Activated naive CD8-positive, alpha-beta T cell treated with anti-CD3 and anti-CD28 coated beads for 36 hours (primary cell): ENCODE measurements at regions not wholly inside any gene's neighbourhood (a gene's known extent, or its start where the extent isn't known, plus 50 kb on each side); places are given as distances from the start of the nearest gene placed in this dataset.
"Not testable (repeated sequence)": the region's sequence is repeated elsewhere in the genome, so short reads cannot be mapped to it uniquely, and the experiment has no call there.

Experiments
- DNase-seq: peaks from one replicate; pipeline ENCODE4 v3.0.0; 2021
- H3K27ac Mint-ChIP-seq: one replicate; pipeline ENCODE4 v1.8.0; 2022; ENCODE audit warnings: mild to moderate bottlenecking, moderate library complexity, mixed read lengths
- H3K27me3 Mint-ChIP-seq: one replicate; pipeline ENCODE4 v1.8.0; 2022; ENCODE audit warnings: mild to moderate bottlenecking, mixed read lengths
- H3K36me3 Mint-ChIP-seq: one replicate; pipeline ENCODE4 v1.8.0; 2021; ENCODE audit warnings: mild to moderate bottlenecking, mixed read lengths
- H3K4me1 Mint-ChIP-seq: one replicate; pipeline ENCODE4 v1.8.0; 2021; ENCODE audit warnings: mixed read lengths
- H3K4me3 Mint-ChIP-seq: one replicate; pipeline ENCODE4 v1.8.0; 2022; ENCODE audit warnings: mild to moderate bottlenecking, moderate library complexity, mixed read lengths
- H3K9me3 Mint-ChIP-seq: one replicate; pipeline ENCODE4 v1.8.0; 2022; ENCODE audit warnings: mixed read lengths

- not testable (repeated sequence) for H3K9me3 Mint-ChIP-seq, H3K27ac Mint-ChIP-seq, H3K27me3 Mint-ChIP-seq, H3K4me3 Mint-ChIP-seq, H3K36me3 Mint-ChIP-seq, H3K4me1 Mint-ChIP-seq
- peak; percentile 62 for DNase-seq
Measured at GRCh38 chr15:30470601-30471365, 56.7 kb upstream of the GOLGA8R start.

- DNase-seq, H3K9me3 Mint-ChIP-seq, H3K36me3 Mint-ChIP-seq, H3K4me3 Mint-ChIP-seq, H3K27me3 Mint-ChIP-seq, H3K27ac Mint-ChIP-seq, H3K4me1 Mint-ChIP-seq: not testable (repeated sequence)
Measured at GRCh38 chr15:30471366-30471749, 57.3 kb upstream of the GOLGA8R start.

- not testable (repeated sequence) for H3K4me1 Mint-ChIP-seq, H3K9me3 Mint-ChIP-seq, H3K27me3 Mint-ChIP-seq, DNase-seq, H3K36me3 Mint-ChIP-seq, H3K4me3 Mint-ChIP-seq, H3K27ac Mint-ChIP-seq
Measured at GRCh38 chr15:30471817-30472551, 57.9 kb upstream of the GOLGA8R start.

GRCh38 chr15:30484887-30485286, 67.0 kb upstream of the GOLGA8Q start:
- H3K27ac Mint-ChIP-seq, DNase-seq, H3K4me3 Mint-ChIP-seq, H3K4me1 Mint-ChIP-seq, H3K27me3 Mint-ChIP-seq, H3K9me3 Mint-ChIP-seq: not testable (repeated sequence)
- H3K36me3 Mint-ChIP-seq, result peaks cover 12% of the 10 kb centered on the region

- not testable (repeated sequence) for H3K9me3 Mint-ChIP-seq, H3K27me3 Mint-ChIP-seq, H3K4me1 Mint-ChIP-seq, H3K27ac Mint-ChIP-seq, DNase-seq, H3K4me3 Mint-ChIP-seq
- H3K36me3 Mint-ChIP-seq, result peaks cover 11% of the 10 kb centered on the region
Measured at GRCh38 chr15:30489237-30489636, 62.6 kb upstream of the GOLGA8Q start.

GRCh38 chr15:30490334-30490733, 61.5 kb upstream of the GOLGA8Q start:
- H3K27me3 Mint-ChIP-seq, DNase-seq, H3K27ac Mint-ChIP-seq, H3K4me3 Mint-ChIP-seq, H3K36me3 Mint-ChIP-seq, H3K9me3 Mint-ChIP-seq, H3K4me1 Mint-ChIP-seq: not testable (repeated sequence)

- not testable (repeated sequence) for DNase-seq, H3K27me3 Mint-ChIP-seq
Measured at GRCh38 chr15:30493947-30494346, 57.9 kb upstream of the GOLGA8Q start.

GRCh38 chr15:30497275-30497674, 54.6 kb upstream of the GOLGA8Q start:
- H3K27ac Mint-ChIP-seq, H3K9me3 Mint-ChIP-seq, DNase-seq, H3K4me1 Mint-ChIP-seq, H3K27me3 Mint-ChIP-seq, H3K36me3 Mint-ChIP-seq, H3K4me3 Mint-ChIP-seq: not testable (repeated sequence)

More at GRCh38 chr15:30493947-30494346, 57.9 kb upstream of the GOLGA8Q start:
- H3K4me1 Mint-ChIP-seq, H3K36me3 Mint-ChIP-seq, H3K9me3 Mint-ChIP-seq, H3K4me3 Mint-ChIP-seq, H3K27ac Mint-ChIP-seq: not testable (repeated sequence)

GRCh38 chr15:30499233-30499632, 52.6 kb upstream of the GOLGA8Q start:
- not testable (repeated sequence) for H3K36me3 Mint-ChIP-seq, H3K27ac Mint-ChIP-seq, H3K27me3 Mint-ChIP-seq, H3K4me3 Mint-ChIP-seq, DNase-seq, H3K9me3 Mint-ChIP-seq, H3K4me1 Mint-ChIP-seq

GRCh38 chr15:30500511-30500910, 51.3 kb upstream of the GOLGA8Q start:
- H3K9me3 Mint-ChIP-seq, H3K27ac Mint-ChIP-seq, H3K36me3 Mint-ChIP-seq, H3K27me3 Mint-ChIP-seq, DNase-seq, H3K4me1 Mint-ChIP-seq, H3K4me3 Mint-ChIP-seq: not testable (repeated sequence)
